VCaP (cell line): ENCODE measurements at regions not wholly inside any gene's neighbourhood (a gene's known extent, or its start where the extent isn't known, plus 50 kb on each side); places are given as distances from the start of the nearest gene placed in this dataset.

ENCODE experiments used
- H3K27ac ChIP-seq: fragments of 450-650 bp; 2 replicates; pipeline ENCODE4 v1.5.1; 2017
- TF ChIP-seq, protein P1 (sequence below): fragments of 450-650 bp; conservative IDR thresholded peaks from 2 replicates; pipeline ENCODE4 v1.5.1; 2017; ENCODE audit warnings: mild to moderate bottlenecking, moderate library complexity

- TF ChIP-seq, protein P1, sequence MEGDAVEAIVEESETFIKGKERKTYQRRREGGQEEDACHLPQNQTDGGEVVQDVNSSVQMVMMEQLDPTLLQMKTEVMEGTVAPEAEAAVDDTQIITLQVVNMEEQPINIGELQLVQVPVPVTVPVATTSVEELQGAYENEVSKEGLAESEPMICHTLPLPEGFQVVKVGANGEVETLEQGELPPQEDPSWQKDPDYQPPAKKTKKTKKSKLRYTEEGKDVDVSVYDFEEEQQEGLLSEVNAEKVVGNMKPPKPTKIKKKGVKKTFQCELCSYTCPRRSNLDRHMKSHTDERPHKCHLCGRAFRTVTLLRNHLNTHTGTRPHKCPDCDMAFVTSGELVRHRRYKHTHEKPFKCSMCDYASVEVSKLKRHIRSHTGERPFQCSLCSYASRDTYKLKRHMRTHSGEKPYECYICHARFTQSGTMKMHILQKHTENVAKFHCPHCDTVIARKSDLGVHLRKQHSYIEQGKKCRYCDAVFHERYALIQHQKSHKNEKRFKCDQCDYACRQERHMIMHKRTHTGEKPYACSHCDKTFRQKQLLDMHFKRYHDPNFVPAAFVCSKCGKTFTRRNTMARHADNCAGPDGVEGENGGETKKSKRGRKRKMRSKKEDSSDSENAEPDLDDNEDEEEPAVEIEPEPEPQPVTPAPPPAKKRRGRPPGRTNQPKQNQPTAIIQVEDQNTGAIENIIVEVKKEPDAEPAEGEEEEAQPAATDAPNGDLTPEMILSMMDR = no peak
- H3K27ac ChIP-seq = no peak overlapping the region
Observed at GRCh38 chr5:89388872-89389271, 505.9 kb upstream of the MEF2C start.

DNA sequence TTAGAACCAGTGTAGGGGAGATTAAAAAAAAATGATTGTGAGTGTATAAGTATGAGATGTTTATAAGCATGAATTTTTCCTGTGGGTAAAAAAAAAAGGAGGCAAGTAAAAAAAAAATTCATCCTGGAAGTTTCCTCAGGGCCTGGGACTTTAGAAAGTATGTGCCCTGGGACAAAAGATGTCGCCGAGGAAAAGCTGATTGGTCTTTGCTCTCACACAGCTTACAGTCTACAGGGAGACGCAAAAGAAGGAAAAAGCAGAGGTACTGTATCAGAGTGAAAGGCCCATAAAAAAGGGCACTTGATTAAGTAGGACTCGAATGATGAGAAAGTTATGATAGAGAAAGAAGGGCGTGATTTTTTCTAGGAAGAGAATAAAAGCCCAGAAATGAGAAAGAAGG, 501.4 kb upstream of the MEF2C start:
- no peak overlapping the region for H3K27ac ChIP-seq
- TF ChIP-seq, protein P1 = no peak

- H3K27ac ChIP-seq = no peak overlapping the region
- TF ChIP-seq, protein P1 = no peak
Observed at GRCh38 chr5:89380635-89381034, 497.7 kb upstream of the MEF2C start.

- TF ChIP-seq, protein P1 = no peak
- no peak overlapping the region for H3K27ac ChIP-seq
Observed at GRCh38 chr5:89377767-89378455, 494.9 kb upstream of the MEF2C start.

GRCh38 chr5:89374818-89375521, 492.0 kb upstream of the MEF2C start:
- TF ChIP-seq, protein P1 = no peak
- H3K27ac ChIP-seq = no peak overlapping the region

GRCh38 chr5:89374144-89374784, 491.3 kb upstream of the MEF2C start:
- no peak overlapping the region for H3K27ac ChIP-seq
- TF ChIP-seq, protein P1 = no peak

DNA sequence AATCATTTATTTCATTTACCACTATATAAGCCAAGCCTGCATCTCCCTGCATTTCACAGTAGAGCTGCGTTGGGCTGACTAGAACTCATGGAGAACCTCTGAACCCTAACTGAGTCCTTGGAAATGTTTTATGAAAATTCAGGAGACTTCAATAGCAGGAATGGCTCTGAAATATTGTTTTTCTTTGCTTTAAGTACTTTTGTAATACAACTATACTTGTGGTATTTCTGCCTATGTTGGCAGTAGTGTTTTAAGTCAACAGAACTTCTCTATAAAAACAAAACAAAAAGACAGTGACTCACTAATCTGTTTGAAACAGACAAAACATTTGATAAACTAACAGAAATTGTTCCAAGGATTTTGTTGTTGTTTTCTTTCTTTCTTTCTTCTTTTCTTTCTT, 489.2 kb upstream of the MEF2C start:
- TF ChIP-seq, protein P1 = no peak

More for the DNA sequence above, 489.2 kb upstream of the MEF2C start:
- no peak overlapping the region for H3K27ac ChIP-seq
